SU-DHL-6 (cell line): ENCODE measurements at regions not wholly inside any gene's neighbourhood (a gene's known extent, or its start where the extent isn't known, plus 50 kb on each side); places are given as distances from the start of the nearest gene placed in this dataset.

Experiments used
- H2AFZ ChIP-seq: fragments of 200-600 bp; sonication (generic); 2 replicates; pipeline ENCODE4 v1.6.1; 2014; ENCODE audit warnings: low read depth, mild to moderate bottlenecking, moderate library complexity, mixed read lengths, antibody characterized with exemption, low read length; ENCODE audit not compliant: severe bottlenecking
- H3F3A ChIP-seq: fragments of 200-600 bp; shearing (Covaris generic); 2 replicates; pipeline ENCODE4 v1.6.0; 2016; ENCODE audit warnings: antibody characterized with exemption, mild to moderate bottlenecking; ENCODE audit not compliant: insufficient read depth
- H3K27ac ChIP-seq: fragments of 200-600 bp; sonication (generic); 2 replicates; pipeline ENCODE4 v1.5.1; 2016; ENCODE audit warnings: low read depth, mild to moderate bottlenecking, low read length, moderate library complexity, mixed read lengths
- H3K27me3 ChIP-seq: fragments of 200-600 bp; sonication (generic), shearing (Covaris generic); 2 replicates; pipeline ENCODE4 v1.6.0; 2014; ENCODE audit warnings: mild to moderate bottlenecking, low read length
- H3K36me3 ChIP-seq: fragments of 200-600 bp; sonication (generic); 2 replicates; pipeline ENCODE4 v1.6.1; 2014; ENCODE audit warnings: mild to moderate bottlenecking, low read length, mixed read lengths
- H3K4me2 ChIP-seq: fragments of 300-600, 200-600 bp; shearing (Covaris generic), sonication (generic); 2 replicates; pipeline ENCODE4 v1.6.0; 2014; ENCODE audit warnings: low read length, low read depth, mild to moderate bottlenecking; ENCODE audit not compliant: poor library complexity, severe bottlenecking
- H3K4me3 ChIP-seq: fragments of 200-600 bp; sonication (generic); 2 replicates; pipeline ENCODE4 v1.5.1; 2014; ENCODE audit warnings: antibody characterized with exemption, low read length, mild to moderate bottlenecking, mixed read lengths; ENCODE audit not compliant: insufficient read depth, poor library complexity, severe bottlenecking
- H3K79me2 ChIP-seq: fragments of 200-600 bp; sonication (generic); 2 replicates; pipeline ENCODE4 v1.6.1; 2014; ENCODE audit warnings: mild to moderate bottlenecking, low read length, moderate library complexity; ENCODE audit not compliant: insufficient read depth
- H3K9ac ChIP-seq: fragments of 200-600 bp; sonication (generic); 2 replicates; pipeline ENCODE4 v1.7.0; 2014; ENCODE audit warnings: mild to moderate bottlenecking, low read length
- H3K9me2 ChIP-seq: fragments of 200-600 bp; sonication (generic); replicated peaks from 2 replicates; pipeline ENCODE4 v1.6.1; 2014; ENCODE audit warnings: low read length; ENCODE audit not compliant: insufficient read depth
- H3K9me3 ChIP-seq: fragments of 200-600 bp; sonication (generic); 2 replicates; pipeline ENCODE4 v1.6.1; 2014; ENCODE audit warnings: low read length, mixed read lengths; ENCODE audit not compliant: insufficient read depth
- H4K20me1 ChIP-seq: fragments of 200-600 bp; sonication (generic); 2 replicates; pipeline ENCODE4 v1.6.1; 2014; ENCODE audit warnings: low read depth, mild to moderate bottlenecking, antibody characterized with exemption, low read length, moderate library complexity, mixed read lengths
- EZH2phosphoT487 ChIP-seq: fragments of 200-600 bp; sonication (generic), shearing (Covaris generic); conservative IDR thresholded peaks from 2 replicates; pipeline ENCODE4 v1.6.1; 2018; ENCODE audit warnings: mild to moderate bottlenecking, antibody characterized with exemption, low read length, moderate library complexity, mixed read lengths
- TF ChIP-seq, protein P1 (sequence below): fragments of 200-600 bp; sonication (generic); IDR thresholded peaks from one replicate; pipeline ENCODE4 v1.5.1; 2017; ENCODE audit warnings: antibody characterized with exemption, mild to moderate bottlenecking, low read length, moderate library complexity; ENCODE audit not compliant: insufficient read depth, poor library complexity, severe bottlenecking

DNA sequence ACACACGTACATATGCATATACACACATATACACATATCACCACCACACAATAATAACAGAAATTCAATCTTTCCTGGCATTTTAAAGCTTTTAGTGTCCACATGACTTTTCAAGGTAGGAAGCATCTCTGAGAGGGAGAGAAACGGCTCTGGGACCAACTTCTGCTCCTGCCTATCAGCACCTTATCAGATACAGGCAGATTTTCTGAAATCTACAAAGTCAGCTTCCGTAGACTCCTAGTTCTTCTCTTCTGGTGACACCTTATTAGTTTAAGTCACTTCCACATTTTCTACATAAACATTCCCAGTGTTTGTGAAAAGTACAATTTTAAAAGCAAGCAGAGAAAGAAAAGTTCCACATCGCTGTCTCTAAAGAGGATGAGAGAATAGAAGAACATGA lies 74.5 kb downstream of the ZNF22 start:
- Histone ChIP-seq H3K4me2 (no peak overlapping the region), H3K9me2 (no peaks in the 10 kb centered on the region), H4K20me1 (no peaks in the 10 kb centered on the region), H3K9me3 (0 out of 2 replicates have a peak, but pooled peaks cover 4% of the 10 kb centered on the region), H3K36me3 (no peaks in the 10 kb centered on the region), H3K27ac (no peak overlapping the region), H3K9ac (no peak overlapping the region), H3K4me3 (no peak overlapping the region), H3K79me2 (no peaks in the 10 kb centered on the region), H3F3A (no peaks in the 10 kb centered on the region), H3K27me3 (no peaks in the 10 kb centered on the region), H2AFZ (no peak overlapping the region)
- TF ChIP-seq, protein P1, sequence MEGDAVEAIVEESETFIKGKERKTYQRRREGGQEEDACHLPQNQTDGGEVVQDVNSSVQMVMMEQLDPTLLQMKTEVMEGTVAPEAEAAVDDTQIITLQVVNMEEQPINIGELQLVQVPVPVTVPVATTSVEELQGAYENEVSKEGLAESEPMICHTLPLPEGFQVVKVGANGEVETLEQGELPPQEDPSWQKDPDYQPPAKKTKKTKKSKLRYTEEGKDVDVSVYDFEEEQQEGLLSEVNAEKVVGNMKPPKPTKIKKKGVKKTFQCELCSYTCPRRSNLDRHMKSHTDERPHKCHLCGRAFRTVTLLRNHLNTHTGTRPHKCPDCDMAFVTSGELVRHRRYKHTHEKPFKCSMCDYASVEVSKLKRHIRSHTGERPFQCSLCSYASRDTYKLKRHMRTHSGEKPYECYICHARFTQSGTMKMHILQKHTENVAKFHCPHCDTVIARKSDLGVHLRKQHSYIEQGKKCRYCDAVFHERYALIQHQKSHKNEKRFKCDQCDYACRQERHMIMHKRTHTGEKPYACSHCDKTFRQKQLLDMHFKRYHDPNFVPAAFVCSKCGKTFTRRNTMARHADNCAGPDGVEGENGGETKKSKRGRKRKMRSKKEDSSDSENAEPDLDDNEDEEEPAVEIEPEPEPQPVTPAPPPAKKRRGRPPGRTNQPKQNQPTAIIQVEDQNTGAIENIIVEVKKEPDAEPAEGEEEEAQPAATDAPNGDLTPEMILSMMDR = no peak
- TF ChIP-seq EZH2phosphoT487 = no peak

DNA sequence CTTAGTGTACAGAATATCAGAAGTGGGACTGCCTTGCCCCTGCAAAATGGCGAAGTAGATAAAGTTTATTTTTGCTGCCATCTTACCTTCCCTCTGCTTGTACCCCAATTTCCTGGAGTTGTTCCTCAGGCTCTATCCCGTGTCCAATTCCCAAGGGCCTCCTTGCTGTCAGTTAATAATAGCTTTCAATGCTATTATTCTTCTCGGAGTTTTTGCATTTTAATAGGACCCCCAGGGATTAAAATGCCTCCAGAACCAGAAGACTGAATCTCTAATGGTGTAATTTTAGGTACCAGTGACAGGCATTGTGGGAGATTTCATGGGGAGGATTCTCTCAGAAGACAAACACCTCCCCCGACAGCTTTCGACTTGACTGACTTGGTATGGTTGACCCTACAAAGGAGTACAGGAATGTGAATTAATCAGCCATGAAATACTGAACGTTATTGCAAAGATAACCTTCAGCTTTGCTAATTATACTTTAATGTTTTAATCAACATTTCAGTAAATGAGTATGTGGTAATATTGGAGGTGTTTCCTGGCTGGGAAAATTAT lies 75.2 kb downstream of the ZNF22 start:
- Histone ChIP-seq H3K27me3 (no peaks in the 10 kb centered on the region), H3K4me3 (no peak overlapping the region), H3K79me2 (no peaks in the 10 kb centered on the region), H3K9me3 (0 out of 2 replicates have a peak, but pooled peaks cover 4% of the 10 kb centered on the region), H3K4me2 (no peak overlapping the region), H3F3A (no peaks in the 10 kb centered on the region), H2AFZ (no peak overlapping the region), H3K27ac (no peak overlapping the region), H3K36me3 (no peaks in the 10 kb centered on the region), H4K20me1 (no peaks in the 10 kb centered on the region), H3K9me2 (no peaks in the 10 kb centered on the region), H3K9ac (no peak overlapping the region)
- TF ChIP-seq EZH2phosphoT487 = no peak
- TF ChIP-seq, protein P1 = no peak

DNA sequence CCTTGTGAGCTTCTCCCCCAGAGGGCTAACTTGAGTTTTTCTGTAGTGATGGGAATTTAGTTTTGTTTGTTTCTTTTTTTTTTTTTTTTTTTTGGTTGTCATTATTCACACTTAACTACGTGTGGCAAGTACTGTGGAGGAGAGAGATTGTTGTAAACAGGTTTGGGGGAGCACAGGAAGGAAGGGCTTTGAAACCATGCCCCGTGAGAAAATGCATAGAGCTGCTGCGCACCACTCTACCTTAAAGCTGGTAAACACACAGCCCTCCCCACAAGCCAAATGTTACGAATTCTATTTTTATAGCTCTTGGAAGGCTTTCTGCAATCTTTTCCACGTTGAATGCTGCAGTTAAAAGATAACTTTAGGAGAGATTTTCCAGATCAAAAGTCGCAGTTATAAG lies 76.2 kb downstream of the ZNF22 start:
- 0 out of 2 replicates have a peak, but pooled peaks cover 4% of the 10 kb centered on the region for H3K9me3 ChIP-seq
- TF ChIP-seq, protein P1 = no peak
- no peak for TF ChIP-seq EZH2phosphoT487
- H3K9ac ChIP-seq = no peak overlapping the region
- H3K4me3 ChIP-seq = no peak overlapping the region
- no peak overlapping the region for H3K27ac ChIP-seq
- H3K27me3 ChIP-seq = no peaks in the 10 kb centered on the region
- no peaks in the 10 kb centered on the region for H3F3A ChIP-seq
- no peaks in the 10 kb centered on the region for H3K79me2 ChIP-seq
- no peak overlapping the region for H3K4me2 ChIP-seq
- H4K20me1 ChIP-seq = no peaks in the 10 kb centered on the region
- no peak overlapping the region for H2AFZ ChIP-seq
- H3K9me2 ChIP-seq = no peaks in the 10 kb centered on the region
- no peaks in the 10 kb centered on the region for H3K36me3 ChIP-seq
